CD14-positive monocyte (primary cell): ENCODE measurements at regions not wholly inside any gene's neighbourhood (a gene's known extent, or its start where the extent isn't known, plus 50 kb on each side); places are given as distances from the start of the nearest gene placed in this dataset.

ENCODE experiments used
- DNase-seq, 3 donors: peaks; one replicate each; pipeline ENCODE4 v3.0.0-alpha.2; 2011 to 2022
- H2AFZ ChIP-seq: 2 replicates; pipeline ENCODE4 v1.6.0; 2012; ENCODE audit warnings: mild to moderate bottlenecking, low read depth, low read length, inconsistent platforms; ENCODE audit not compliant: insufficient read depth, poor library complexity, severe bottlenecking
- H3K27ac ChIP-seq, 2 donors: 1 replicate in 1 of 2; 2 replicates in 1 of 2; pipeline ENCODE4 v1.5.1; 2012 to 2013; ENCODE audit warnings: low read length in 2 of 2, control low read depth in 1 of 2, inconsistent platforms in 1 of 2, low read depth in 1 of 2, mild to moderate bottlenecking in 1 of 2
- H3K27me3 ChIP-seq, 2 donors: one replicate each; pipeline versions ENCODE4 v1.6.0 to v1.6.1; 2011 to 2013; ENCODE audit warnings: low read length in 2 of 2; ENCODE audit not compliant: control insufficient read depth in 2 of 2, insufficient read depth in 2 of 2
- H3K36me3 ChIP-seq, 2 donors: replicated peaks in 1 of 2; 1 replicate in 1 of 2; 2 replicates in 1 of 2; pipeline versions ENCODE4 v1.5.1 to v1.6.1; 2012 to 2013; ENCODE audit warnings: low read length in 2 of 2, control low read depth in 1 of 2, inconsistent platforms in 1 of 2, mild to moderate bottlenecking in 1 of 2; ENCODE audit not compliant: insufficient read depth in 2 of 2, control insufficient read depth in 1 of 2
- H3K4me1 ChIP-seq, 2 donors: 1 replicate in 1 of 2; 2 replicates in 1 of 2; pipeline versions ENCODE4 v1.5.1 to v1.6.1; 2012 to 2013; ENCODE audit warnings: low read length in 2 of 2, control low read depth in 1 of 2, inconsistent platforms in 1 of 2, mild to moderate bottlenecking in 1 of 2, moderate library complexity in 1 of 2; ENCODE audit not compliant: insufficient read depth in 2 of 2, control insufficient read depth in 1 of 2
- H3K4me2 ChIP-seq: replicated peaks from 2 replicates; pipeline ENCODE3; 2012; ENCODE audit warnings: low read length, moderate library complexity, mild to moderate bottlenecking; ENCODE audit not compliant: poor library complexity, severe bottlenecking; ENCODE audit errors: extremely low read depth
- H3K4me3 ChIP-seq, 3 experiments: fragments of 200-600 bp in 1 of 3; sonication (generic) in 1 of 3; replicated peaks in 1 of 3; 1 replicate in 2 of 3; 2 replicates in 1 of 3; pipeline ENCODE4 v1.5.1; 2011 to 2013; ENCODE audit warnings: low read length in 3 of 3, mild to moderate bottlenecking in 3 of 3, control low read depth in 2 of 3, low read depth in 2 of 3, inconsistent platforms in 1 of 3, moderate library complexity in 1 of 3
- H3K79me2 ChIP-seq: 2 replicates; pipeline ENCODE4 v1.6.0; 2012; ENCODE audit warnings: mild to moderate bottlenecking, control low read depth, inconsistent platforms, low read length, moderate library complexity; ENCODE audit not compliant: insufficient read depth
- H3K9ac ChIP-seq: 2 replicates; pipeline ENCODE4 v1.6.0; 2017; ENCODE audit warnings: low read length, mild to moderate bottlenecking; ENCODE audit not compliant: insufficient read depth, poor library complexity, severe bottlenecking
- H3K9me3 ChIP-seq, 2 donors: replicated peaks in 1 of 2; 1 replicate in 1 of 2; 2 replicates in 1 of 2; pipeline versions ENCODE4 v1.5.1 to v1.6.1; 2012 to 2013; ENCODE audit warnings: low read length in 2 of 2, control low read depth in 1 of 2; ENCODE audit not compliant: control insufficient read depth in 1 of 2, insufficient read depth in 1 of 2
- H4K20me1 ChIP-seq: 2 replicates; pipeline ENCODE4 v1.6.0; 2012; ENCODE audit warnings: mild to moderate bottlenecking, low read length, control low read depth, moderate library complexity; ENCODE audit not compliant: insufficient read depth
- H3K27ac Mint-ChIP-seq, 7 donors: one replicate each; pipeline ENCODE4 v1.8.0; 2020; ENCODE audit warnings: mild to moderate bottlenecking in 7 of 7, mixed read lengths in 7 of 7, moderate library complexity in 6 of 7, inconsistent platforms in 2 of 7
- H3K27me3 Mint-ChIP-seq, 3 donors: one replicate each; pipeline ENCODE4 v1.8.0; 2021 to 2022; ENCODE audit warnings: low read depth in 3 of 3, mild to moderate bottlenecking in 3 of 3, mixed read lengths in 3 of 3, moderate library complexity in 3 of 3, inconsistent platforms in 1 of 3
- H3K36me3 Mint-ChIP-seq, 2 donors: one replicate each; pipeline ENCODE4 v1.8.0; 2020; ENCODE audit warnings: mixed read lengths in 2 of 2, inconsistent platforms in 1 of 2, mild to moderate bottlenecking in 1 of 2
- H3K4me1 Mint-ChIP-seq: one replicate; pipeline ENCODE4 v1.8.0; 2020; ENCODE audit warnings: mild to moderate bottlenecking, mixed read lengths
- H3K4me3 Mint-ChIP-seq, 2 donors: one replicate each; pipeline ENCODE4 v1.8.0; 2020; ENCODE audit warnings: mild to moderate bottlenecking in 2 of 2, mixed read lengths in 2 of 2, moderate library complexity in 1 of 2
- H3K9me3 Mint-ChIP-seq, 7 donors: one replicate each; pipeline ENCODE4 v1.8.0; 2020 to 2022; ENCODE audit warnings: mixed read lengths in 7 of 7, mild to moderate bottlenecking in 6 of 7, moderate library complexity in 6 of 7, inconsistent platforms in 2 of 7
- CTCF ChIP-seq: fragments of 200-600 bp; IDR thresholded peaks from one replicate; pipeline ENCODE4 v1.8.0; 2022; ENCODE audit warnings: antibody characterized with exemption, mild to moderate bottlenecking
- WGBS: methylation state at CpG from one replicate; pipeline ENCODE4 v1.1.5; 2013; ENCODE audit warnings: missing lambda C conversion rate; ENCODE audit not compliant: insufficient coverage; 5-methylcytosine and 5-hydroxymethylcytosine counted together
- intact Hi-C, 2 donors: fragments of 100-400 bp; cut with micrococcal nuclease; formaldehyde crosslinking; loops; one replicate each; pipeline versions ENCODE4 v1.15.0 to v1.15.1; 2023

- no peak overlapping the region for H3K4me3 Mint-ChIP-seq
- Histone ChIP-seq H3K9ac (no peak overlapping the region), H3K27me3 (no peaks in the 10 kb centered on the region), H4K20me1 (no peaks in the 10 kb centered on the region), H2AFZ (no peak overlapping the region), H3K36me3 (no peaks in the 10 kb centered on the region), H3K27ac (no peak overlapping the region), H3K4me1 (no peaks in the 10 kb centered on the region), H3K9me3 (peaks cover 21 to 27% of the 10 kb centered on the region in 2 donors), H3K4me2 (no peak overlapping the region), H3K4me3 (no peak overlapping the region), H3K79me2 (no peaks in the 10 kb centered on the region)
- peaks cover 12 to 38% (median 23%) of the 10 kb centered on the region in 7 donors for H3K9me3 Mint-ChIP-seq
- no peak overlapping the region for H3K27ac Mint-ChIP-seq
- WGBS, result no CpG with 5 or more reads among the region's 1 CpG
- intact Hi-C loops, result no loop called here
- no peaks in the 10 kb centered on the region for H3K27me3 Mint-ChIP-seq
- no peaks in the 10 kb centered on the region for H3K36me3 Mint-ChIP-seq
- no peak for DNase-seq
- H3K4me1 Mint-ChIP-seq, result no peaks in the 10 kb centered on the region
- no peak for TF ChIP-seq CTCF
Observed at GRCh38 chr6:86730216-86730615, 207.1 kb upstream of the HTR1E start.

- no peaks in the 10 kb centered on the region for H3K27me3 Mint-ChIP-seq
Observed at GRCh38 chr6:86728976-86729375, 208.4 kb upstream of the HTR1E start.

More at GRCh38 chr6:86728976-86729375, 208.4 kb upstream of the HTR1E start:
- H2AFZ ChIP-seq, result no peak overlapping the region
- no peak for TF ChIP-seq CTCF
- WGBS, result 0% methylated on average over 1 of the region's 2 CpGs
- Mint-ChIP-seq H3K4me3 (no peak overlapping the region), H3K9me3 (peaks cover 10 to 41% (median 21%) of the 10 kb centered on the region in 7 donors), H3K27ac (no peak overlapping the region), H3K4me1 (no peaks in the 10 kb centered on the region), H3K36me3 (no peaks in the 10 kb centered on the region)
- H3K4me1 ChIP-seq, result no peaks in the 10 kb centered on the region
- no peaks in the 10 kb centered on the region for H3K27me3 ChIP-seq
- H3K79me2 ChIP-seq, result no peaks in the 10 kb centered on the region
- H3K27ac ChIP-seq, result no peak overlapping the region
- no peak overlapping the region for H3K4me3 ChIP-seq
- H3K36me3 ChIP-seq, result no peaks in the 10 kb centered on the region
- peaks cover 26 to 35% of the 10 kb centered on the region in 2 donors for H3K9me3 ChIP-seq
- H4K20me1 ChIP-seq, result no peaks in the 10 kb centered on the region
- no peak overlapping the region for H3K9ac ChIP-seq
- intact Hi-C loops, result no loop called here
- no peak for DNase-seq
- H3K4me2 ChIP-seq, result no peak overlapping the region
